Endothelial cell (in vitro differentiated cells): ENCODE measurements at regions not wholly inside any gene's neighbourhood (a gene's known extent, or its start where the extent isn't known, plus 50 kb on each side); places are given as distances from the start of the nearest gene placed in this dataset.

Source experiments
- DNase-seq: peaks from one replicate; pipeline ENCODE4 v3.0.0; 2021; ENCODE audit warnings: low spot score
- H3K27ac Mint-ChIP-seq: one replicate; pipeline ENCODE4 v1.8.0; 2021; ENCODE audit warnings: mixed read lengths, inconsistent platforms; ENCODE audit not compliant: unreplicated experiment
- H3K27me3 Mint-ChIP-seq: one replicate; pipeline ENCODE4 v1.8.0; 2021; ENCODE audit warnings: mild to moderate bottlenecking, moderate library complexity, mixed read lengths, inconsistent platforms; ENCODE audit not compliant: unreplicated experiment
- H3K36me3 Mint-ChIP-seq: one replicate; pipeline ENCODE4 v1.8.0; 2021; ENCODE audit warnings: mild to moderate bottlenecking, low read depth, mixed read lengths, inconsistent platforms; ENCODE audit not compliant: unreplicated experiment
- H3K4me1 Mint-ChIP-seq: one replicate; pipeline ENCODE4 v1.8.0; 2021; ENCODE audit warnings: mild to moderate bottlenecking, mixed read lengths, inconsistent platforms; ENCODE audit not compliant: unreplicated experiment
- H3K4me3 Mint-ChIP-seq: one replicate; pipeline ENCODE4 v1.8.0; 2021; ENCODE audit warnings: mild to moderate bottlenecking, mixed read lengths, inconsistent platforms; ENCODE audit not compliant: unreplicated experiment
- H3K9me3 Mint-ChIP-seq: one replicate; pipeline ENCODE4 v1.8.0; 2021; ENCODE audit warnings: mixed read lengths, inconsistent platforms; ENCODE audit not compliant: unreplicated experiment
- CTCF ChIP-seq: fragments of 200-600 bp; sonication (generic); IDR thresholded peaks from one replicate; pipeline ENCODE4 v1.5.0; 2021; ENCODE audit warnings: antibody characterized with exemption; ENCODE audit not compliant: unreplicated experiment

GRCh38 chr11:129314371-129314770 is 61.3 kb upstream of the BARX2 start:
- Mint-ChIP-seq H3K27me3 (peaks cover 5% of the 10 kb centered on the region), H3K27ac (no peak overlapping the region), H3K4me1 (peaks cover 45% of the 10 kb centered on the region), H3K9me3 (no peaks in the 10 kb centered on the region), H3K4me3 (no peak overlapping the region), H3K36me3 (no peaks in the 10 kb centered on the region)
- TF ChIP-seq CTCF: no peak
- no peak for DNase-seq

- Mint-ChIP-seq H3K27me3 (peaks cover 5% of the 10 kb centered on the region), H3K4me1 (peaks cover 38% of the 10 kb centered on the region), H3K27ac (no peak overlapping the region), H3K4me3 (no peak overlapping the region), H3K36me3 (no peaks in the 10 kb centered on the region), H3K9me3 (no peaks in the 10 kb centered on the region)
- DNase-seq: no peak
- no peak for TF ChIP-seq CTCF
Measured at GRCh38 chr11:129313541-129314297, 61.9 kb upstream of the BARX2 start.

DNA sequence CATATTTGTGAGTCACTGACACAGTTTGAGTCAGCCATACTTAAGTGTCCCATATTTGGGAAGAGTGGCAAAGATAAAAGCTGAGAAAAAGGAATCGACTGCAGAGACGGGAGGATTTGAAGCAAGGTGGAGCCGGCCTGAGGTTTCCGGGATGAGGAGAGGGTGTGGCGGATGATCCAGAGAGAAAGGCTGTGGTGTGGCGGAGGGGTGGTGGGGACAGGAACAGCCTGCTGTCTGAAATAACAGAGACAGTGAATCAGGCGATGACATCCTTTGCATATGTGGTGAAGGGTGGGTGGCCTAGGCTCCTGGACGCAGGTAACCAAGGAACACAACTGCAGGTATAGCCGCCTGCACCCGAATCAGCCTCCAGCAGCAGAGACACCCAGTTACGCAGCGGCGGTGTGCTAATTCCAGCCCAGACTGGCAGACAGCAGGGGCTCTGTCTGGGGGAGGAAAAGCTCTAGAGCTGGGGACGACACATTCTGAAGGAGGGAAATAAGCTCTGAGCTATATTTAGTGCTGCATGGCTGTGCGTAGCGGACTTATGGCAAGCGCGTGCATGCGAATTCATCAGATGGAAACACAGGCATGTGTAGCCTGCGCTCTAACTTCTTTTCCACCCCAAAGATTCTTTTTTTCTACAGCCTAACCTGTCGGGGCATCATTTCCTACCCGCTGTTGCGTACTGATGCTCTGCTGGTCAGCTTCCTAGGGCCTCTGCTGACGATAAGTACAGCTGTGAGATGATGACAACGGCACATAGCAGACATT is 62.7 kb upstream of the BARX2 start:
- Mint-ChIP-seq H3K9me3 (no peaks in the 10 kb centered on the region), H3K36me3 (no peaks in the 10 kb centered on the region), H3K27ac (no peak overlapping the region), H3K4me3 (no peak overlapping the region), H3K27me3 (peaks cover 5% of the 10 kb centered on the region), H3K4me1 (peaks cover 30% of the 10 kb centered on the region)
- DNase-seq: no peak
- no peak for TF ChIP-seq CTCF

DNA sequence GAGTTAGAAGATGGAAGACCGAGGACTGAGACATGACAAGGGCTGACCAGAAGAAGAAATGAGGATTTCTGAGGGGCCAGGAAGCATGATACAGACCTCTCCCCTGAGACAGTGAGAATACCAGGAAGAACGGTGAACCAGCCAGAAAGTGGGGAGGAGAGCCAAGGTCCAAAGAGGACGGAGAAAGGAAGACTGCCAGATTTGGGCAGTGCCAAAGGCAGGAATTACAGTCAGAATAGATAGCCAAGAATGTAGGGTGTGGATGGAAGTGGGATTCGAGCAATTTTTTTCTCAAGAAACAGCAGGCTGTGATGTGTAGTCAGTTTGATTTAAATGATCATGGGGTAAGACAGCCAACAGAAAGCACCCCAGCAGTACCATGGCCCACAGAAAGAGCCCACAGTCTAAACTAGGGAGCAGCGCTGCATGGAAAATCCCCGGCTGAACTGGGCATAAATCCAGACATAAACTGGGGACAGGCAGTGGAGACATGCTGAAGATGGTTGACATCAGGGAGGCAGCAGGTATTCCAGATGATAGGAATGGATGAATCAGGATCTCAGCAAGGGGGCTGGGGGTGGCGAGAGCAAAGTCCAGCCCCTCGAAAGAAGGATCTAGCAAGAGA is 67.3 kb upstream of the BARX2 start:
- H3K36me3 Mint-ChIP-seq: no peaks in the 10 kb centered on the region
- no peaks in the 10 kb centered on the region for H3K27me3 Mint-ChIP-seq
- H3K4me3 Mint-ChIP-seq: no peak overlapping the region
- H3K4me1 Mint-ChIP-seq: peaks cover 2% of the 10 kb centered on the region
- TF ChIP-seq CTCF: no peak
- DNase-seq: no peak
- H3K9me3 Mint-ChIP-seq: no peaks in the 10 kb centered on the region
- H3K27ac Mint-ChIP-seq: no peak overlapping the region

GRCh38 chr11:129307162-129307561 is 68.5 kb upstream of the BARX2 start:
- Mint-ChIP-seq H3K4me3 (no peak overlapping the region), H3K4me1 (no peaks in the 10 kb centered on the region), H3K36me3 (no peaks in the 10 kb centered on the region), H3K9me3 (no peaks in the 10 kb centered on the region), H3K27me3 (no peaks in the 10 kb centered on the region), H3K27ac (no peak overlapping the region)
- no peak for TF ChIP-seq CTCF
- DNase-seq: no peak
